HCT116 (cell line): ENCODE measurements at regions not wholly inside any gene's neighbourhood (a gene's known extent, or its start where the extent isn't known, plus 50 kb on each side); places are given as distances from the start of the nearest gene placed in this dataset.

Source experiments
- ATF3 ChIP-seq: IDR thresholded peaks from 2 replicates; pipeline ENCODE4 v1.6.1; 2012
- CTCF ChIP-seq, 3 experiments: fragments of 200-600 bp in 1 of 3; sonication (generic) in 1 of 3; IDR thresholded peaks in 2 of 3; conservative IDR thresholded peaks in 1 of 3; 2 replicates each; pipeline ENCODE4 v1.5.1; 2012 to 2017; ENCODE audit warnings: low read depth in 2 of 3, low read length in 2 of 3, antibody characterized with exemption in 1 of 3, borderline replicate concordance in 1 of 3, control low read depth in 1 of 3, mild to moderate bottlenecking in 1 of 3, mixed read lengths in 1 of 3, mixed run types in 1 of 3, moderate library complexity in 1 of 3; ENCODE audit not compliant: insufficient read depth in 1 of 3
- POLR2A ChIP-seq: IDR thresholded peaks from 2 replicates; pipeline ENCODE4 v1.7.0; 2011; ENCODE audit warnings: borderline replicate concordance; ENCODE audit not compliant: insufficient read depth, insufficient read length; ENCODE audit errors: extremely low read depth
- RAD21 ChIP-seq: IDR thresholded peaks from 2 replicates; pipeline ENCODE4 v1.6.1; 2012; ENCODE audit warnings: low read depth, mild to moderate bottlenecking
- YY1 ChIP-seq: IDR thresholded peaks from 2 replicates; pipeline ENCODE4 v1.6.1; 2011; ENCODE audit warnings: low read length, low read depth, moderate library complexity, mild to moderate bottlenecking; ENCODE audit not compliant: insufficient replicate concordance; ENCODE audit errors: extremely low read depth
- ZNF274 ChIP-seq: fragments of 200-500 bp; sonication (Bioruptor generic); IDR thresholded peaks from 2 replicates; pipeline ENCODE4 v1.6.1; 2014; ENCODE audit warnings: mild to moderate bottlenecking, low read depth, low read length, inconsistent platforms

GRCh38 chr22:27598792-27599191 lies 202.8 kb downstream of the MN1 start:
- TF ChIP-seq POLR2A, result no peak
- no peak for TF ChIP-seq RAD21
- no peak for TF ChIP-seq CTCF (IDR thresholded peaks at IDR 0.05 in 2 of 3, conservative IDR thresholded peaks at IDR 0.05 in 1 of 3; ENCODE audit: borderline replicate concordance in 1 of 3, insufficient read depth in 1 of 3, low read depth in 2 of 3, low read length in 2 of 3)
- TF ChIP-seq YY1, result no peak
- TF ChIP-seq ATF3, result no peak
- TF ChIP-seq ZNF274, result no peak
